Mesothelial cell of epicardium (in vitro differentiated cells): ENCODE measurements at regions not wholly inside any gene's neighbourhood (a gene's known extent, or its start where the extent isn't known, plus 50 kb on each side); places are given as distances from the start of the nearest gene placed in this dataset.

Experiments
- DNase-seq, 2 experiments: peaks; one replicate each; pipeline ENCODE4 v3.0.0; 2021; ENCODE audit warnings: low spot score in 2 of 2; ENCODE audit not compliant: unreplicated experiment in 2 of 2
- H3K27ac Mint-ChIP-seq: 2 replicates; pipeline ENCODE4 v1.8.0; 2021; ENCODE audit warnings: mixed read lengths
- H3K27me3 Mint-ChIP-seq: 2 replicates; pipeline ENCODE4 v1.8.0; 2021; ENCODE audit warnings: low read depth, mixed read lengths
- H3K36me3 Mint-ChIP-seq: 2 replicates; pipeline ENCODE4 v1.8.0; 2021; ENCODE audit warnings: mixed read lengths
- H3K4me1 Mint-ChIP-seq: 2 replicates; pipeline ENCODE4 v1.8.0; 2021; ENCODE audit warnings: mixed read lengths
- H3K4me3 Mint-ChIP-seq: 2 replicates; pipeline ENCODE4 v1.8.0; 2021; ENCODE audit warnings: mild to moderate bottlenecking, moderate library complexity, mixed read lengths
- H3K9me3 Mint-ChIP-seq: 2 replicates; pipeline ENCODE4 v1.8.0; 2021; ENCODE audit warnings: mixed read lengths
- TF ChIP-seq, protein P1 (sequence below): fragments of 200-600 bp; sonication (generic); IDR thresholded peaks from one replicate; pipeline ENCODE4 v1.5.0; 2021; ENCODE audit warnings: antibody characterized with exemption; ENCODE audit not compliant: unreplicated experiment

DNA sequence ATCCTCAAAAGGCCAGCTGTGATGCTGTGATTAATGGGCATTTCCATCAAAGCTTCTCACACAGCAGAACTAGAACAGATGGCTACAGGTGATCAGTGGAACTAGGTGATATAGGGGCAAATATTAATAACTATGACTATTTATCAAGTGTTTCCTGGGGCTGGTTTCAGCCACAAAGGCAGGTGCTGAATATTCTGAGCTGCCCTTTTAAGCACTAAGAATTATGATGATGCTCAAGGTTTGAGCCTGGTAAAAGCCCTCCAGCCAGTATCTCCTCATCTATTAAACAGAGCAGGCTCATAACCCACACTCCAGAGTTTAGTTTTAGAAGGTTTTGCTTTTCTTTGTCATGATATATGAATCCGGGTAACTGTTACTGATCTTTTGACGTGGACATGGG is 129.5 kb upstream of the ACP3 start:
- DNase-seq = no peak
- Mint-ChIP-seq H3K27me3 (peaks cover 58% of the 10 kb centered on the region), H3K4me3 (no peak overlapping the region), H3K4me1 (no peaks in the 10 kb centered on the region), H3K36me3 (no peaks in the 10 kb centered on the region), H3K9me3 (no peaks in the 10 kb centered on the region), H3K27ac (no peak overlapping the region)
- TF ChIP-seq, protein P1, sequence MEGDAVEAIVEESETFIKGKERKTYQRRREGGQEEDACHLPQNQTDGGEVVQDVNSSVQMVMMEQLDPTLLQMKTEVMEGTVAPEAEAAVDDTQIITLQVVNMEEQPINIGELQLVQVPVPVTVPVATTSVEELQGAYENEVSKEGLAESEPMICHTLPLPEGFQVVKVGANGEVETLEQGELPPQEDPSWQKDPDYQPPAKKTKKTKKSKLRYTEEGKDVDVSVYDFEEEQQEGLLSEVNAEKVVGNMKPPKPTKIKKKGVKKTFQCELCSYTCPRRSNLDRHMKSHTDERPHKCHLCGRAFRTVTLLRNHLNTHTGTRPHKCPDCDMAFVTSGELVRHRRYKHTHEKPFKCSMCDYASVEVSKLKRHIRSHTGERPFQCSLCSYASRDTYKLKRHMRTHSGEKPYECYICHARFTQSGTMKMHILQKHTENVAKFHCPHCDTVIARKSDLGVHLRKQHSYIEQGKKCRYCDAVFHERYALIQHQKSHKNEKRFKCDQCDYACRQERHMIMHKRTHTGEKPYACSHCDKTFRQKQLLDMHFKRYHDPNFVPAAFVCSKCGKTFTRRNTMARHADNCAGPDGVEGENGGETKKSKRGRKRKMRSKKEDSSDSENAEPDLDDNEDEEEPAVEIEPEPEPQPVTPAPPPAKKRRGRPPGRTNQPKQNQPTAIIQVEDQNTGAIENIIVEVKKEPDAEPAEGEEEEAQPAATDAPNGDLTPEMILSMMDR = no peak

DNA sequence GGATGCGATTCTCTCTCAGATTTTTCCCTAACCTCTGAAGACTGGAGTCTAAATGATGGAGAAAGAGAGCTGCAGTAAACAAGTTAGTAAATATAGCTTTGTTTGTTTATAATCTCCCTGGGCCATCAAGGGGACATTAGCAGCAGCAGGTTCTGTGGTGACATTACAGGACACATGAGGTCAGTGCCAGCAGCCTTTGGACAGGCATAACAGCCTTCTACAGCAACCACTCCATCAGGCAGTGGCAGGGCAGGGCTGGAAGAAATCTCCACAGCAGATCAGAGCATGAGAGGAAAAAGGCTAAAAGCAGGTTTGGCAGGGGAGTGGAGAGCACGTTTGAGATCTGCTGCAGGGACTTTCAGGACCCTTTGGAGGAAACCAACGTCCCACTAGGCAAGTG is 127.6 kb upstream of the ACP3 start:
- no peak for DNase-seq
- TF ChIP-seq, protein P1 = no peak

DNA sequence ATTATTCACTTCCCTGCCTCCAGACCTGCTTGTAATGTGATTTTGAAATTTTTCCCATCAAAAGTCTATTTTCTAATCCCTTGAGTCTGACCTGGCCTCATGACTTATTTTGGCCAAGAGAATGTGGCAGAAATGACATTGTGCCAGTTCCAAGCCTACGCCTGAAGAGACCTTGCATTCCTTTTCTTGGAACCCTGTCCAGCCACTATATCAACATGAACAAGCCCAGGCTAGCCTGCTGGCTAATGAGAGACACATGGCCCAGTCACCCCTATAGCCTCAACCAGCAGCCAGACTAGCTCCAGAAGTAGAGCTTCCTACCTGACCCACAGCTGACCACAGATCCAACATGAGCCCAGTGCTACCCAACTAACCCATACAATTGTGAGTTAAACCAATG is 121.1 kb upstream of the ACP3 start:
- Mint-ChIP-seq H3K27me3 (peaks cover 14% of the 10 kb centered on the region), H3K27ac (no peak overlapping the region), H3K4me3 (no peak overlapping the region), H3K9me3 (no peaks in the 10 kb centered on the region), H3K4me1 (no peaks in the 10 kb centered on the region), H3K36me3 (no peaks in the 10 kb centered on the region)
- TF ChIP-seq, protein P1 = no peak
- no peak for DNase-seq

More for the DNA sequence above, 127.6 kb upstream of the ACP3 start:
- Mint-ChIP-seq H3K9me3 (no peaks in the 10 kb centered on the region), H3K36me3 (no peaks in the 10 kb centered on the region), H3K4me3 (no peak overlapping the region), H3K4me1 (no peaks in the 10 kb centered on the region), H3K27ac (no peak overlapping the region), H3K27me3 (peaks cover 52% of the 10 kb centered on the region)

DNA sequence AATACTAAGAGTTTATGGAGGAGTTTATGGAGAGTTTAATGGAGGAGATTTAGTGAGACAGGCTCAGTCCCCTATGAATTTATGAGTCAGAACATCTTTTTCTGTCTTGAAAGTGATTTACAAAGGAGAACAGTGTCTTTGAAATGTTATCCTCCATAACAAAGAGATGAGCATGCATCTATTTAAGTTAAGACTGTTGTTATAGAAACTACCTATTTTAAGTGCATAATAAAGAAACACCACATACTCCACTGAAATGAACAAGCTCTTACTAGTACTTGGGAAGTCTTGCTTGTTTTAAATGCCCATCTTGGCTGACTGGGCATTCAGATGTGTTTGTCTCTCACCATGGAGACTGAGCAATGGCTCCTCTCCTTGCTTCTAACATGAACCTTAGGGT is 118.7 kb upstream of the ACP3 start:
- Mint-ChIP-seq H3K4me1 (no peaks in the 10 kb centered on the region), H3K36me3 (no peaks in the 10 kb centered on the region), H3K27ac (no peak overlapping the region), H3K27me3 (peaks cover 6% of the 10 kb centered on the region), H3K4me3 (no peak overlapping the region), H3K9me3 (no peaks in the 10 kb centered on the region)
- TF ChIP-seq, protein P1 = no peak
- DNase-seq = no peak

DNA sequence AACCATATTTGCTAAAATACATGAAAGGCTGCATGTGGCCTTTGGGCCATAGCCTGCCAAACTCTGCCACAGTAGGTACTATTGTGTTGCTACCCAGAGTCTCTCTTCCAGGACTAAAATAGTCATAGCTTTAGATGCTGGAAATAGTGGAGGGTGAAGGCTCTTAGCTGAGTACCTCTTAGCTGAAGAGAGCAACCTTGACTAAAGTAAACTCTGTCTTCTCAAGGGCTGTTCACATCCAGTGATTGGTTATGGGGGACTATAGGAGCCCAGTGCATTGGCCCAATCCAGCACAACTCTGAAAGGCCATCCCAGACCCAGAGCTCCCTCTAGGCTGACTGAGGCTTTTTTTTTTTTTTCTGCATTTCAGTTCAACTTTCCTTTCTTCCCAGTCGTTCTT is 117.8 kb upstream of the ACP3 start:
- no peaks in the 10 kb centered on the region for H3K36me3 Mint-ChIP-seq
- no peak overlapping the region for H3K27ac Mint-ChIP-seq
- H3K27me3 Mint-ChIP-seq = no peaks in the 10 kb centered on the region
- no peak for DNase-seq
- no peaks in the 10 kb centered on the region for H3K9me3 Mint-ChIP-seq
- no peaks in the 10 kb centered on the region for H3K4me1 Mint-ChIP-seq
- H3K4me3 Mint-ChIP-seq = no peak overlapping the region
- TF ChIP-seq, protein P1 = no peak

DNA sequence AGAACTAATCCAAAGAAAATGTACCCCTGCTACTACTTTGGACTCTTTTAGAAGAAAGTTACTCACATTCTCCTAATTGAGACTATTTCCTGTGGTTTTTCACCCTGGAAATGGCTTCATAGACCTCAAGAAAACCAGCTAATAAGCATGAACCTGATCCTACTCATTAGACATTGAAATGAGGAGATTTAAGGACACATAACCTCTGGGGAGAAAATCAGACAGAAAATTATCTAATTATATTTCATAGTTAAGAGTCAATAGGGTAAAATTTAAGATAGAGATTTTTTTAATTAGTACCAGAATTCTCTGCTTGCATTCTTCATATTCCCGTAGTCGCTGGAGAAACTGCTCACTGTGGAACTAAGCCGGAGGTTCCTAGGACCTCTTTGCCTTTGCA is 114.6 kb upstream of the ACP3 start:
- Mint-ChIP-seq H3K4me3 (no peak overlapping the region), H3K4me1 (peaks cover 8% of the 10 kb centered on the region), H3K36me3 (no peaks in the 10 kb centered on the region), H3K27me3 (no peaks in the 10 kb centered on the region), H3K9me3 (no peaks in the 10 kb centered on the region), H3K27ac (no peak overlapping the region)
- TF ChIP-seq, protein P1 = no peak
- no peak for DNase-seq
